EH (cell line): ENCODE measurements at regions not wholly inside any gene's neighbourhood (a gene's known extent, or its start where the extent isn't known, plus 50 kb on each side); places are given as distances from the start of the nearest gene placed in this dataset.

Source experiments
- DNase-seq: peaks from one replicate; pipeline ENCODE4 v3.0.0-alpha.2; 2015; ENCODE audit warnings: low read depth

GRCh38 chr5:133905424-133905823 lies 63.0 kb downstream of the C5orf15 start:
- DNase-seq = no peak

- DNase-seq = no peak
Measured at GRCh38 chr5:133904641-133905040, 63.8 kb downstream of the C5orf15 start.

GRCh38 chr5:133902511-133903118 lies 65.8 kb downstream of the C5orf15 start:
- DNase-seq = no peak

GRCh38 chr5:133900534-133901270 lies 67.7 kb downstream of the C5orf15 start:
- DNase-seq = no peak

- DNase-seq = no peak
Measured at GRCh38 chr5:133899506-133899905, 68.9 kb downstream of the C5orf15 start.

GRCh38 chr5:133898440-133898839 lies 70.0 kb downstream of the C5orf15 start:
- no peak for DNase-seq

GRCh38 chr5:133897431-133897830 lies 71.0 kb downstream of the C5orf15 start:
- no peak for DNase-seq

GRCh38 chr5:133896873-133897272 lies 71.6 kb downstream of the C5orf15 start:
- DNase-seq = no peak

- no peak for DNase-seq
Measured at GRCh38 chr5:133895979-133896845, 72.2 kb downstream of the C5orf15 start.

GRCh38 chr5:133894143-133894542 lies 74.3 kb downstream of the C5orf15 start:
- no peak for DNase-seq

- no peak for DNase-seq
Measured at GRCh38 chr5:133892774-133893173, 75.7 kb downstream of the C5orf15 start.

GRCh38 chr5:133892306-133892705 lies 76.1 kb downstream of the C5orf15 start:
- no peak for DNase-seq

GRCh38 chr5:133891390-133891789 lies 77.0 kb downstream of the C5orf15 start:
- no peak for DNase-seq

GRCh38 chr5:133890776-133891280 lies 77.6 kb downstream of the C5orf15 start:
- DNase-seq = no peak

GRCh38 chr5:133890314-133890713 lies 78.1 kb downstream of the C5orf15 start:
- no peak for DNase-seq

- no peak for DNase-seq
Measured at GRCh38 chr5:133889271-133889905, 79.0 kb downstream of the C5orf15 start.

- no peak for DNase-seq
Measured at GRCh38 chr5:133888625-133888991, 79.8 kb downstream of the C5orf15 start.

GRCh38 chr5:133885566-133885965 lies 82.9 kb downstream of the C5orf15 start:
- no peak for DNase-seq

GRCh38 chr5:133884569-133885311 lies 83.7 kb downstream of the C5orf15 start:
- no peak for DNase-seq

- no peak for DNase-seq
Measured at GRCh38 chr5:133883916-133884315, 84.5 kb downstream of the C5orf15 start.

GRCh38 chr5:133882846-133883245 lies 85.6 kb downstream of the C5orf15 start:
- no peak for DNase-seq

- no peak for DNase-seq
Measured at GRCh38 chr5:133882389-133882695, 86.1 kb downstream of the C5orf15 start.
